ENCODE measurements at regions not wholly inside any gene's neighbourhood (a gene's known extent, or its start where the extent isn't known, plus 50 kb on each side); places are given as distances from the start of the nearest gene placed in this dataset.

DNA sequence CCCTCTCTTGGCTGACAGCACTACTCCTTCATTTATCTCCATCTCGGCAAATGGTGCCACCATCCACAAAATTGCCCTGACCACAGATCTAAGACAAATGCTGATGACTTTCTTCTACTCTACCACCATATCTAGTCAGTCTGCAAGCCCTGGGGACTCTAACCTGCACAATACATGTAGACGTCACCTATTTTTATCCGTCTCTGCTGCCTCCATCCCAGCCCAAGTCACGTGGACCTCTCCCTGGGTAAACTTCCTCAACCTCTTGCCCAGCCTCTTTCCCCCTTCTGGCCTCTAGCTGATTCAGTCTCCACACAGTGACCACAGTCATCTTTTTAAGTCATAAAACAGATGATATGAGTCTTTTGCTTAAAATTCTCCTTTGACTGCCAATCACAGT, 1203.0 kb downstream of the AACS start:
- H3K4me3 Mint-ChIP-seq: no peak overlapping the region
- no peak overlapping the region for H3K27ac ChIP-seq (ENCODE audit: low read length in 2 of 2)
- DNase-seq (no peak), ATAC-seq (ENCODE audit: low read depth) (no peak)
- peaks cover 0 to 5% (median 0%) of the 10 kb centered on the region in 3 donors for H3K9me3 ChIP-seq (ENCODE audit: control extremely low read depth in 1 of 3, control insufficient read depth in 2 of 3, insufficient read depth in 1 of 3, low read length in 2 of 3)
- CTCF ChIA-PET: no interaction called here
- no peak overlapping the region for H3K9ac ChIP-seq (ENCODE audit: low read length)
- H3K9me3 Mint-ChIP-seq (ENCODE audit: insufficient read depth): peaks cover 2% of the 10 kb centered on the region
- no peaks in the 10 kb centered on the region for H3K27me3 ChIP-seq (replicated peaks in 1 of 4; ENCODE audit: control extremely low read depth in 1 of 4, control insufficient read depth in 3 of 4, insufficient read depth in 4 of 4, low read length in 3 of 4)
- H3K79me2 ChIP-seq (ENCODE audit: control insufficient read depth, insufficient read depth, low read length): no peaks in the 10 kb centered on the region
- no peaks in the 10 kb centered on the region for H3K4me1 Mint-ChIP-seq
- H3K4me2 ChIP-seq (replicated peaks; ENCODE audit: low read depth, low read length, poor library complexity, severe bottlenecking): no peak overlapping the region
- POLR2A ChIA-PET: no interaction called here
- H3K27ac Mint-ChIP-seq: no peak overlapping the region
- WGBS (ENCODE audit: insufficient coverage): 95% methylated on average over 4 of the region's 4 CpGs
- no peaks in the 10 kb centered on the region for H3K36me3 ChIP-seq (replicated peaks in 1 of 2; ENCODE audit: control extremely low read depth in 1 of 2, control insufficient read depth in 1 of 2, extremely low read depth in 1 of 2, insufficient read depth in 2 of 2, low read length in 1 of 2)
- H3K4me1 ChIP-seq (ENCODE audit: control insufficient read depth in 2 of 2, insufficient read depth in 2 of 2, low read length in 2 of 2): no peaks in the 10 kb centered on the region
- H3K27me3 Mint-ChIP-seq: no peaks in the 10 kb centered on the region
- no peaks in the 10 kb centered on the region for H4K20me1 ChIP-seq (ENCODE audit: control insufficient read depth, insufficient read depth, low read length, poor library complexity, severe bottlenecking)
- intact Hi-C loops (cut with micrococcal nuclease): no loop called here
- TF ChIP-seq, protein P1, sequence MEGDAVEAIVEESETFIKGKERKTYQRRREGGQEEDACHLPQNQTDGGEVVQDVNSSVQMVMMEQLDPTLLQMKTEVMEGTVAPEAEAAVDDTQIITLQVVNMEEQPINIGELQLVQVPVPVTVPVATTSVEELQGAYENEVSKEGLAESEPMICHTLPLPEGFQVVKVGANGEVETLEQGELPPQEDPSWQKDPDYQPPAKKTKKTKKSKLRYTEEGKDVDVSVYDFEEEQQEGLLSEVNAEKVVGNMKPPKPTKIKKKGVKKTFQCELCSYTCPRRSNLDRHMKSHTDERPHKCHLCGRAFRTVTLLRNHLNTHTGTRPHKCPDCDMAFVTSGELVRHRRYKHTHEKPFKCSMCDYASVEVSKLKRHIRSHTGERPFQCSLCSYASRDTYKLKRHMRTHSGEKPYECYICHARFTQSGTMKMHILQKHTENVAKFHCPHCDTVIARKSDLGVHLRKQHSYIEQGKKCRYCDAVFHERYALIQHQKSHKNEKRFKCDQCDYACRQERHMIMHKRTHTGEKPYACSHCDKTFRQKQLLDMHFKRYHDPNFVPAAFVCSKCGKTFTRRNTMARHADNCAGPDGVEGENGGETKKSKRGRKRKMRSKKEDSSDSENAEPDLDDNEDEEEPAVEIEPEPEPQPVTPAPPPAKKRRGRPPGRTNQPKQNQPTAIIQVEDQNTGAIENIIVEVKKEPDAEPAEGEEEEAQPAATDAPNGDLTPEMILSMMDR (IDR thresholded peaks at IDR 0.05): no peak
- TF ChIP-seq EZH2 (IDR thresholded peaks at IDR 0.05; ENCODE audit: borderline replicate concordance, insufficient read depth, low read depth, low read length, poor library complexity, severe bottlenecking): no peak
- no peak overlapping the region for H3K4me3 ChIP-seq (ENCODE audit: control extremely low read depth in 1 of 5, extremely low read depth in 1 of 5, insufficient read depth in 1 of 5, low read depth in 2 of 5, low read length in 4 of 5)
- H2AFZ ChIP-seq (ENCODE audit: insufficient read depth, low read depth, low read length, poor library complexity, severe bottlenecking): no peak overlapping the region

DNA sequence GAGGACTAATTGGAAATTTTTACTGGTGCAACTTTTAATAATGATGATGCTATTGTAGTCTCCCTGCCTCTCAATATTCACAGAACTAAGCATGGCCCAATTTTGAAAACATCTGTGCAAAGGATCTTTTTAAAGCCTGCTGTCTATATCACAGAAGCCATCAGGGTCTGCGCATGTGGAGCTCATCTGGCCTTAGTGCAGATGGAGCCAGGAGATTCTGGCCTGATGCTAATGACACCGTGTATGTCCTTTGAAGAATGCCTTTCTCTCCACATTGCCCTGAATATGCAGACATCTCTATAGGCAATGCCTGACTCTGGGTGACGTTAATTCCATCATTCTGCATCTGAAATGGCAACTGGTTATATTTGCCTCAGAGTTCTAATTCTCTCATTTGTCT, 1205.9 kb downstream of the AACS start:
- H3K27me3 Mint-ChIP-seq: no peaks in the 10 kb centered on the region
- no peak overlapping the region for H3K4me3 ChIP-seq (ENCODE audit: control extremely low read depth in 1 of 5, extremely low read depth in 1 of 5, insufficient read depth in 1 of 5, low read depth in 2 of 5, low read length in 4 of 5)
- no peak overlapping the region for H3K27ac Mint-ChIP-seq
- no peaks in the 10 kb centered on the region for H3K4me1 Mint-ChIP-seq
- no peak overlapping the region for H3K4me2 ChIP-seq (replicated peaks; ENCODE audit: low read depth, low read length, poor library complexity, severe bottlenecking)
- H3K4me3 Mint-ChIP-seq: no peak overlapping the region
- POLR2A ChIA-PET: no interaction called here
- H3K27ac ChIP-seq (ENCODE audit: low read length in 2 of 2): no peak overlapping the region
- H2AFZ ChIP-seq (ENCODE audit: insufficient read depth, low read depth, low read length, poor library complexity, severe bottlenecking): no peak overlapping the region
- peaks cover 0 to 10% (median 0%) of the 10 kb centered on the region in 3 donors for H3K9me3 ChIP-seq (ENCODE audit: control extremely low read depth in 1 of 3, control insufficient read depth in 2 of 3, insufficient read depth in 1 of 3, low read length in 2 of 3)
- no peak for TF ChIP-seq EZH2 (IDR thresholded peaks at IDR 0.05; ENCODE audit: borderline replicate concordance, insufficient read depth, low read depth, low read length, poor library complexity, severe bottlenecking)
- TF ChIP-seq, protein P1 (IDR thresholded peaks at IDR 0.05): no peak
- no peaks in the 10 kb centered on the region for H4K20me1 ChIP-seq (ENCODE audit: control insufficient read depth, insufficient read depth, low read length, poor library complexity, severe bottlenecking)
- no peaks in the 10 kb centered on the region for H3K36me3 ChIP-seq (replicated peaks in 1 of 2; ENCODE audit: control extremely low read depth in 1 of 2, control insufficient read depth in 1 of 2, extremely low read depth in 1 of 2, insufficient read depth in 2 of 2, low read length in 1 of 2)
- H3K4me1 ChIP-seq (ENCODE audit: control insufficient read depth in 2 of 2, insufficient read depth in 2 of 2, low read length in 2 of 2): no peaks in the 10 kb centered on the region
- CTCF ChIA-PET: no interaction called here
- H3K27me3 ChIP-seq (replicated peaks in 1 of 4; ENCODE audit: control extremely low read depth in 1 of 4, control insufficient read depth in 3 of 4, insufficient read depth in 4 of 4, low read length in 3 of 4): no peaks in the 10 kb centered on the region
- ATAC-seq (ENCODE audit: low read depth) (no peak), DNase-seq (no peak)
- H3K9me3 Mint-ChIP-seq (ENCODE audit: insufficient read depth): peaks cover 2% of the 10 kb centered on the region
- no peaks in the 10 kb centered on the region for H3K79me2 ChIP-seq (ENCODE audit: control insufficient read depth, insufficient read depth, low read length)
- no peak overlapping the region for H3K9ac ChIP-seq (ENCODE audit: low read length)
- 100% methylated on average over 2 of the region's 3 CpGs for WGBS (ENCODE audit: insufficient coverage)
- intact Hi-C loops (cut with micrococcal nuclease): no loop called here

Measured in B cell (primary cell).